ENCODE measurements at regions not wholly inside any gene's neighbourhood (a gene's known extent, or its start where the extent isn't known, plus 50 kb on each side); places are given as distances from the start of the nearest gene placed in this dataset.

DNA sequence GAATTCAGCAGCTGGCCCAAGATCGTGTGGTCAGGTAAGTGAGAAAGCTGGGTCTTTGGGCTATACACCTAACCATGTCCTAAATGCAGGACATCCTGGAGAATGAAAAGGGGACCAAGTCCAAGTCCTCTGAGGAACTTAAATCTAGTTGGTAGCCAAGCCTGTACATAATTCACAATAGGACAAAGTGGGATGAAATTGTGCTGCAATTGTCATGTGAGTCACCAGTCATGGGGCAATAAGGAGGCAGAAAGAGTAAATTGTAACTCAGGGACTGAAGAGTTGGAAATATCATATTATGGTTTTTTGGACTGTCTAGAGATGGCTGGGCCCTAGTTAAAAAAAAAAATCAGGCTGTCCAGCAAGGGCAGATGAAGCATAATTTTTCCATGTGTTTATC is 202.6 kb downstream of the CYLD start:
- ATAC-seq (ENCODE audit: low read depth) (no peak), DNase-seq (no peak)
- H2AK5ac ChIP-seq (ENCODE audit: low read depth, low read length) = no peak overlapping the region

More for the DNA sequence above, 202.6 kb downstream of the CYLD start:
- Histone ChIP-seq H3K18ac (ENCODE audit: low read depth, low read length) (no peak overlapping the region), H2BK120ac (ENCODE audit: low read depth, low read length) (no peak overlapping the region), H3K23ac (ENCODE audit: low read depth, low read length) (no peak overlapping the region), H3K4ac (ENCODE audit: low read depth, low read length) (no peak overlapping the region), H2BK20ac (ENCODE audit: low read depth, low read length) (no peak overlapping the region), H3K9me3 (ENCODE audit: control insufficient read depth, insufficient read depth, low read length) (no peaks in the 10 kb centered on the region), H3K4me1 (ENCODE audit: control insufficient read depth, insufficient read depth, low read length) (no peaks in the 10 kb centered on the region), H4K5ac (ENCODE audit: low read depth, low read length) (no peak overlapping the region), H3K14ac (replicated peaks; ENCODE audit: low read depth, low read length) (no peak overlapping the region), H3K36me3 (ENCODE audit: control insufficient read depth, insufficient read depth, low read length) (no peaks in the 10 kb centered on the region), H3K9ac (ENCODE audit: low read depth, low read length) (no peak overlapping the region), H4K20me1 (ENCODE audit: insufficient read depth, low read length) (no peaks in the 10 kb centered on the region), H3K56ac (ENCODE audit: extremely low read depth, insufficient read depth, low read length) (no peak overlapping the region), H2AFZ (replicated peaks; ENCODE audit: low read length, poor library complexity) (no peak overlapping the region), H3K4me2 (ENCODE audit: low read depth, low read length) (no peak overlapping the region), H3K79me1 (ENCODE audit: low read depth in 1 of 2, low read length in 2 of 2) (no peaks in the 10 kb centered on the region), H2BK5ac (ENCODE audit: low read depth, low read length, poor library complexity, severe bottlenecking) (no peak overlapping the region), H2BK15ac (ENCODE audit: low read depth, low read length) (no peak overlapping the region), H3K9me1 (ENCODE audit: insufficient read depth, low read length) (no peaks in the 10 kb centered on the region), H3K27ac (ENCODE audit: insufficient read depth, low read length) (no peak overlapping the region), H4K8ac (ENCODE audit: low read depth in 2 of 2, low read length in 2 of 2) (no peak overlapping the region), H4K91ac (ENCODE audit: insufficient read depth, low read depth, low read length) (no peak overlapping the region), H3K27me3 (ENCODE audit: control insufficient read depth, insufficient read depth, low read length) (no peaks in the 10 kb centered on the region), H2AK9ac (replicated peaks; ENCODE audit: low read depth, low read length, poor library complexity) (no peak overlapping the region), H3K4me3 (ENCODE audit: insufficient read depth, low read depth, low read length) (no peak overlapping the region)
- TF ChIP-seq MAZ (IDR thresholded peaks at IDR 0.05; ENCODE audit: borderline replicate concordance, low read depth, low read length) (no peak), CHD1 (IDR thresholded peaks at IDR 0.05; ENCODE audit: low read depth, low read length) (no peak), MAFK (IDR thresholded peaks at IDR 0.05; ENCODE audit: low read depth, low read length) (no peak), FOS (IDR thresholded peaks at IDR 0.05; ENCODE audit: low read depth, low read length) (no peak), SMC3 (IDR thresholded peaks at IDR 0.05; ENCODE audit: low read depth, low read length) (no peak), NFE2L2 (IDR thresholded peaks at IDR 0.05; ENCODE audit: low read depth, low read length) (no peak), ELK1 (IDR thresholded peaks at IDR 0.05; ENCODE audit: borderline replicate concordance, low read depth, low read length) (no peak), RCOR1 (IDR thresholded peaks at IDR 0.05; ENCODE audit: insufficient replicate concordance, low read length) (no peak), POLR2A (IDR thresholded peaks at IDR 0.05; ENCODE audit: low read depth, low read length) (no peak)
- no TSS peak for BruUV-seq (replicated peaks)
- CTCF ChIA-PET = no interaction called here
- WGBS, 2 experiments (ENCODE audit: extremely low coverage in 2 of 2, insufficient read length in 1 of 2) = no CpG with 5 or more reads among the region's 1 CpG
- intact Hi-C loops (cut with micrococcal nuclease) = no loop called here
- in situ Hi-C loops (cut with MboI; ENCODE audit: low sequenced_read_pairs) = no loop called here
- POLR2A ChIA-PET (ENCODE audit: unreplicated experiment) = no interaction called here
- dilution Hi-C loops (cut with HindIII; ENCODE audit: low sequenced_read_pairs, unreplicated experiment) = no loop called here

All from IMR-90 (cell line).